Dermis blood vessel endothelial cell (primary cell): ENCODE measurements at regions not wholly inside any gene's neighbourhood (a gene's known extent, or its start where the extent isn't known, plus 50 kb on each side); places are given as distances from the start of the nearest gene placed in this dataset.

ENCODE experiments used
- DNase-seq: peaks from one replicate; pipeline ENCODE4 v3.0.0; 2010

- DNase-seq = no peak
Observed at GRCh38 chr7:12947465-12947864, 260.0 kb downstream of the ARL4A start.

DNA sequence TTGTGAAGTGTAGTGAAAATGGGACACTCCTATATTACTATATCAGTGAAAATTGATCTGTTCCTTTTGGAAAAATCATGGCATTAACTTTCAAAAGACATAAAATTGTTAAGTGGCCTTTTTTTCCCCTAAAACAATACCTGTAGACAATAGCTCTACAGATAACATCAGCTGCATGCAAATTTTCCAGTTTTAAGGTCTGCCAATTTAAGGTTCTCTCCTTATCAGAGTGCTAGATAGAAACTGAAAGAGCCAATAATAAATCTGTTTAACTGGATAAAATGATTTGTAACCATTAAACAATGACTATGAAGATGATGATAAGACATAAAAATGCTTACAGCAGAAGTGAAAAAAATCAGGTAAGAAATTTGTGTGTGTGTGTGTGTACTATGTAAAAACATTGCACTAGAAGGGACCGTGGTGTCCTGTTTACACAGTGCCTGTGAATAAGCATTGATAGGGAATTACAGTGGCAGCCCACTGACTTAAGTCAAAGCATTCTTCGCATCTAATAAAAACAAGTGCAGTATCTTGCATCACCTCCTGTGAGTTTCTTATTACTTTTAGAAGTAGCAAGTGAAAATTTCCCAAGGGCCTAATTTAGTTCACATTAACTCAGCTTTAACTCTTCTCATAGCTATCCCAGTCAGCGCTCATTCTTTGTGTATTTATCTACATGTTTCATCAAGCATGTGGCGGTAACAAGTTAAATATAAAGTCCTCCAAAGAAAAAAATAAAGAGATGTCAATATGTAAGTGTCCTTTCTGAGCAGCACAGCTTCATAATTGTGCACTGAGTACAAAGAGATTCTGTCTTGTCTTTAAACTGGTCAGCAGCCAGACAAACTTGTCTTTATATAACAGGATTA, 261.9 kb downstream of the ARL4A start:
- DNase-seq = no peak

DNA sequence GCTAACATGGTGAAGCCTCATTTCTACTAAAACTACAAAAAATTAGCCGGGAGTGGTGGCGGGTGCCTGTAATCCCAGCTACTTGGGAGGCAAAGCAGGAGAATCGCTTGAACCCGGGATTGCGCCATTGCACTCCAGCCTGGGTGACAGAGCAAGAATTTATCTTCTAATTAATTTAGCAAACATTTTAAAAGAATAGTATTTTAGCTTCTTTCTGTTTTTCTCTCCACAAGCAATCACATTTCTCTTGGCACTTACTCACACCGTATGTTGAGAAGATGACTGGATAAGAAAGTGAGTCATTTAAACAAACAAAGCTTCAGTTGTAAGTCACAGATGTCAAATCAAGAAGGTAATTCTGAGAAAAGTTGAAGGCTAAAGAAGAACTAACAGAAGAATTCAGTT, 264.0 kb downstream of the ARL4A start:
- DNase-seq = peak; percentile 66

DNA sequence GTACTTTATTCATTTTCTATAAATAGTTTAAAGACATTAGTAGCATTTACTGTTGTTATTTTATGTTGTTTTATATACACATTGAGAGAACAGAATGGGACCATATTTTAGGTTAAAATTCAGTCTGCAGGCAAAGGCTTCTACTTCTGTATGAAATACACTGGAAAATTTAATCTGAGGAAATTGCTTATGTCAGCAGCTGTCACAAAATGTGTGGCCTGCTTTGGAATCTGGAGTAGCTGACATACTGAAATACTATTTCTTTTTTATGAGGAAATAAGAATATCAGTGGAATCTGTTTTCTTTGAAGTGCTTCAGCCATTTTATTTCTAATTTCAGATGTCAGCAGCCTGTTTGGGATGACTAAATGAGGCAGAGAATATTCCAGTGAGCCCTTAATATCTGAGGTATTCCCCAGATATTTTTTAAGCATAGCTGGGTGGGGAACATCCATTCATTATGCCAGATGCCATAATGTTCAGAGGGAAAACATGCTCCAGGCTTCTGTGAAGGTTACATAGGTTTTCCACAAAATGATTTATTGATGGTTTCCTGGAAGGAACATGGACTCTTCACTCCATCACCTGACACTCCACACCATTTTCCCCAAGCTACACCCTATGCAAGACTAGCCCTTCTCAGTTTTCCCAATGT, 267.1 kb downstream of the ARL4A start:
- no peak for DNase-seq

DNA sequence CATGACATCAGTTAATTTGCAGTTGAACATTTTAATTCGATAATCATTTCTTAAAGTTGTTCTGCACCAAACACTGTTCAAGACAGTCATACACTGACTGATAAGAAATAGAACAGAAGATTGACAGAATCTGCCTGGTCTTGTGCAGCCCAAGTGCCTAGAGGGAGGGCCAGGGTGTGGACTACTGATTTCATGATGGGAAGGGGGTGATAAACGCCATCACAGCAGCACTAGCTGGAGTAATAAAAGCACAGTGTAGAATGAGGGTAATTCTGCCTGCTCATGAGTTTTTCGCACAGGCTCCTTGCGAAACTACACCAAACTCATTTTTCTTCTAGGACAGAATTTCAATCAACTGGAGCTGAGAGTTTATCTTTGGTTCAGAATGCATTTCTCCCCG, 270.1 kb downstream of the ARL4A start:
- DNase-seq = no peak

- DNase-seq = no peak
Observed at GRCh38 chr7:12961910-12962480, 274.6 kb downstream of the ARL4A start.

DNA sequence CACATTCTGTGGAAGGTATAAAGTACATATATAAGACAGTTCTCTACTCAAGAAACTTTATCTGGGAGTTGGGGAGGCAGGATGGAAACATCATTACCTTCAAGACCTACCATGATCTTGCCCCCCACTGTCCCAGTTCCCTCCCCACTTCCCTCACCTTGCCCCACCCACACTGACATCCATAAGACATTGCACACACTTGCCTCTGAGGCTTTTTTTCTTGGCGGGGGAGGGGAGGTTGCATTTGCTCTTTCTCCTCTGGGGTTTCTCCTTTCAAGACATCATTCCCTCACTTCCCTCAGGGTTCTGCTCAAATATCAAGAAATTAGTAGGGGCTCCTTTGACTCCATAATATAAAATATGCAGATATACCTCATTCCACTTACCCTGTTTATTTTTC, 276.0 kb downstream of the ARL4A start:
- no peak for DNase-seq

DNA sequence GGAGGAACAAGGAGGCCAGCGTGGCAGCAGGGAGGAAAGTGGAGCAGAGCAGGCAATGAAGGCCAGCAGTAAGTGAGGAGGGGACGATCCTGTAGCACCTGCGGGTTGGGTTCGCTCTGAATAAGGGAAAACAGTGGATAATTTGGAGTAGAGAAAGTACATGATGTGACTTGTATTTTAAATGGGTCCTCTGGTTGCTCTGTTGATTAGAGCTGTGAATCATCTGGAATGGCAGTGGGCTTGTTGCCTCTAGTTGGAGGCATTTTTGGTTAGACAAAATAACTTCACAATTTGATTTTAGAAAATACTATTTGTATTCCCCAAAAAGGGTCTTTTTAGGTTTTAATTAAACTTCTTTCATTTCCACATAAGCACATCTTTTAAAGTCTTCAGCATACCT, 277.4 kb downstream of the ARL4A start:
- no peak for DNase-seq

- no peak for DNase-seq
Observed at GRCh38 chr7:12965767-12966166, 278.3 kb downstream of the ARL4A start.

DNA sequence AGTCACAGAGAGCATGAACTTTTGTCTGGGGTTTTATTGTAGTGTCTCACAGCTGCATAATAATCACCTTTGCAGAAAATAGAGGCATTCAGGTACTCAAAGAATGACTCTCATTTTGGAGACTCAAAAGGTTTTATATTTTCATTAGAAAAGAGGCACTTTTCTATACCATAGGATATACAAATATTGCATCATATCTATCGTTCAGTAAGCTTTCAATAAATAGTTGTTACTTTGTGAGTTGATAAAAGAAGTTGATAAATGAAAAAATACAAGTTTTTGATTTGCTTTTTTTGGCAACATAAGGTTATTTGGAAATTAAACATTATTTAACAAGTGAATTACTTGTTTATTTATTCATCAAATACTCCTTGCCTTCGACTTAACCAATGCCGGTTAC, 279.9 kb downstream of the ARL4A start:
- no peak for DNase-seq

DNA sequence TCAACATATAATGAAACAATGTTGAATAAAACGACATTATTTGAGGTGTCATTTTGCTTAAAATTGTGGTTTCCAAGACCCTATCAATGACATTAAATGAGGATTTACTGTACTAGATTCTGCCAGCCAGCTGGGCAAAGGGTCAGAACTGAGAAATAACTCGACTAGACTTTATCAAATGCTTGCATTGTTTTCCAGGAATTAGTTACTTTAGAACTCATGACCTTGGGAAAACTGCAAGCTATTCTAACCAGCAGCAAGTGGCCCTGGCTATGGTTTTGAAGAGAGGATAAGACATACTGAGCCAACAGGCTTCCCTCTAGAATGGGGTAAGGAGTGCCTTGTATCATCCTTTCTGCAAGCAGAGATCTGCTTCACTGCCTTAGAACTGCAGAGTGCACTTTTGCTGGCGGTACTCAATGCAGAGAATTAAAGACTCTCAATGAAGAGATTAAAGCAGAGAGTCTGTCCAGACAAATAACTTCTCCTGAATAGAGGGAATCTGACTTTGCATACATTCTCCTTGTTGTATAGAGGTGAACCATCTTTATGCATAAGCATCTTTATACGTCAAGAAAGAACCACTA, 281.5 kb downstream of the ARL4A start:
- no peak for DNase-seq

- DNase-seq = no peak
Observed at GRCh38 chr7:12970626-12971025, 283.2 kb downstream of the ARL4A start.

- no peak for DNase-seq
Observed at GRCh38 chr7:12974451-12975166, 287.2 kb downstream of the ARL4A start.

- no peak for DNase-seq
Observed at GRCh38 chr7:12975412-12975811, 288.0 kb downstream of the ARL4A start.

- no peak for DNase-seq
Observed at GRCh38 chr7:12979181-12979580, 291.7 kb downstream of the ARL4A start.

- DNase-seq = no peak
Observed at GRCh38 chr7:12982178-12982577, 294.7 kb downstream of the ARL4A start.

GRCh38 chr7:12984117-12984516, 296.7 kb downstream of the ARL4A start:
- DNase-seq = no peak

DNA sequence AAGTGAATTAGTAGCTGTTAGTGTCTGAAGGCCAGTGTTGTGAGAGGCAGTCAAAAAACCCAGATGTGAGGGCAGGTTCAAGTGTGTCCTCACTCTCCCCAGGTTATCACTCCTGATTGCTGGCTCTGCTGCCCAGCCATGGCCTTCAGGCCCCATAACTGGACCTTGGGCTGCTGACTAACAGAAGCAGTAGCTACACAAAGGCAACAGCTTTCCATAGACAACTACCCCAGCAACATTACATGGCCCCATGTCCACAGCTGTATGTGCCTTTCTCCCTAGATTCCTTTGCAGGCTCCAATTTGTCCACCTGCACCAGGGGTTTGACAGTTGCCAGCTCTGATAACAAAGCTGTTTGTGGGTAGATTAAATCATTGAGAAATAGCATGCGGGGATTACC, 297.8 kb downstream of the ARL4A start:
- DNase-seq = no peak

DNA sequence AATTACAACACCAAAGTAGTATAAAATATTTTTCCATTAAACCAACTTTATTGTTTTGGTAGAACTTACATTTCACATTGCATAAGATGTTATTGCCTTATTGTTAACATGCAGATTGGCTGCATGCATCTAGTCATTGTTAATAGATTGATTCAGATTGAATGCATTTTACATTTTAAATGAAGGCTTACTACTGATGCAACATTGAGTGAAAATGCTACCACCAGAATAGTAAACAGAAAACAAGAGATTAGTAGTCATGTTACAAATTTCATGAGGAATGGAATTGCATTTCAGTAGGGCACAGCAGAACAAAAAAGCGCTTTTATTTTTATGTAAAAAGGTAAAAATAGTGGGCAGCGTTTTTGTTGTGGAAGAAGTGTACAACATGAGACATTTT, 298.3 kb downstream of the ARL4A start:
- DNase-seq = no peak

- no peak for DNase-seq
Observed at GRCh38 chr7:12987238-12987637, 299.8 kb downstream of the ARL4A start.

- DNase-seq = no peak
Observed at GRCh38 chr7:12990440-12990839, 303.0 kb downstream of the ARL4A start.

DNA sequence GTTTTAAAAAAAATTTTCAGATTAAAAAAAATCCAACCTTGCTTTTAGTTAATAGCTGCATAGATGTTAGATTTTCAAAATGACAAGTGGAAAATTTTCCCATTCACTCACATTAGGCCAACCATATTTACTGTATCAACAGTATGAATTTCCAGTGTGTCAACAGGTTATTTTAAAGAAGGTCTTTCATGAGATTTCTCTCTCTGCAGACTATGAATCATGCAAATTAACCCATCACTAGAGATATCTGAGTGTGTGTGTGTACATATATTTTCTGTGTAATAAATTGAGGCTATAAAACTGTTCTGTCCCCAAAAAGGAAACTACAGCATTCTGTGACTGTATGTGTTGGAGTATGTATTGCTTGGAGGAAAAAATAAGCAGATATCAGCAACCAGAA, 305.6 kb downstream of the ARL4A start:
- no peak for DNase-seq

DNA sequence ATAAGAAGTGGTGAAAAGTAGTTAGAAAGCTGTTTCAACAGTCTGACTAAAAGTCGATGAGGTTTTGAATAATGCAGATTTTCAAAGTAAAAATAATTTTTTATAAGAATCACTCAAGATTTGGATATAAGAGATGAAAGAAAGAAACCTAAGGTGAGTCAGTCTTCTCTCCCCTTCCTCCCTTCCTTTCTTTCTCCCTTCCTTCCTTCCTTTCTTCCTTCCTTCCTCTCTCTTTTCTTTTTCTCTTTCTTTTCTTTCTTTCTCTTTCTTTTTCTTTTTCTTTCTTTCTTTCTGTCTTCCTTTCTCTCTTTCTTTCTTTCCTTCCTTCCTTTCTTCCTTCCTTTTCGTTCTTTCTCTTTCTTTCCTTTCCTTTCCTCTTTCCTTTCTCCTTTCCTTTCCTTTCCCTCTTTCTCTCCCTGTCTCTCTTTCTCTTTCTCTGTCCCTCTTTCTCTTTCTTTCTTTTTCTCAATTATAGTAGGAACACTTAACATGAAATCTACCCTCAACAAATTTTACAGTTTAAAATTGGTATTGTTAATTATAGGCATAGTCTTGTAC, 308.6 kb downstream of the ARL4A start:
- DNase-seq = no peak
